ENCODE measurements at regions not wholly inside any gene's neighbourhood (a gene's known extent, or its start where the extent isn't known, plus 50 kb on each side); places are given as distances from the start of the nearest gene placed in this dataset.
A peak's percentile ranks its signal among the peaks of the same experiment; 100 is the strongest.

DNA sequence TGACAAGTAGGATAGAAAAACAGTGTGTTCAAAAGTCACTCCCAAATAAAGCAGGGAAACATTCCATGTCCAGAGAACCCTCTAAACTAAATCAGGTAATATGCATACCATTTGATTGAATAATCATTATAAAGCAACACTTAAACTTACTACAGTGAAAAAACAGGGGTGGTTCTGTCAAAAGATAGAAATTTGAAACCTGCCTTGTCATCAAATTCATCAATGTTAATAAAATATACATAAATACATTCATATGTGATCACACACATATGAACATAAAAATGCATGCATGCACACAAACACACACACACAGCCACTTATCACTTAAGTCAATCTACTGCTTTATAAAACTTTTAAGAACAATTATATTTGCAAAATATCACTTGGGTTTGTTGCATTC lies 485.8 kb upstream of the TECRL start:
- no peak overlapping the region for H2BK20ac ChIP-seq (ENCODE audit: low read length)
- CTCF ChIA-PET (ENCODE audit: partially characterized antibody), result no interaction called here
- no peak overlapping the region for H3K4me3 ChIP-seq (ENCODE audit: extremely low read depth in 1 of 4, insufficient read depth in 2 of 4, low read depth in 3 of 4, low read length in 4 of 4)
- H3K4me1 ChIP-seq (replicated peaks in 1 of 4; ENCODE audit: control insufficient read depth in 3 of 4, insufficient read depth in 4 of 4, low read length in 3 of 4), result no peaks in the 10 kb centered on the region; a peak in 2 of 7 replicates
- H4K5ac ChIP-seq (ENCODE audit: insufficient read length, low read depth, low read length), result no peak overlapping the region
- H3K79me1 ChIP-seq (ENCODE audit: low read depth, low read length), result no peaks in the 10 kb centered on the region
- FAIRE-seq (no peak), DNase-seq (ENCODE audit: low read depth in 1 of 2, low spot score in 2 of 2) (no peak)
- H3K4ac ChIP-seq (replicated peaks; ENCODE audit: insufficient read length, low read depth, low read length), result no peak overlapping the region
- no peaks in the 10 kb centered on the region for H4K20me1 ChIP-seq (replicated peaks in 1 of 2; ENCODE audit: control insufficient read depth in 1 of 2, insufficient read depth in 2 of 2, low read length in 2 of 2)
- no peak overlapping the region for H4K8ac ChIP-seq (ENCODE audit: extremely low read depth, insufficient read depth, low read length)
- no peak overlapping the region for H2BK12ac ChIP-seq (ENCODE audit: low read depth, low read length)
- no peak overlapping the region for H3K4me2 ChIP-seq (ENCODE audit: insufficient read depth in 1 of 2, low read depth in 2 of 2, low read length in 2 of 2)
- no peak overlapping the region for H3K27ac ChIP-seq (ENCODE audit: low read depth, low read length)
- H3K79me2 ChIP-seq (ENCODE audit: control insufficient read depth in 1 of 2, insufficient read depth in 2 of 2, low read length in 2 of 2), result no peaks in the 10 kb centered on the region
- H3K18ac ChIP-seq (ENCODE audit: extremely low read depth, low read length), result no peak overlapping the region
- H2BK5ac ChIP-seq (ENCODE audit: low read depth, low read length), result no peak overlapping the region
- no peaks in the 10 kb centered on the region for H3K27me3 ChIP-seq (replicated peaks in 1 of 4; ENCODE audit: control insufficient read depth in 3 of 4, extremely low read depth in 1 of 4, insufficient read depth in 3 of 4, low read length in 3 of 4)
- H3K23ac ChIP-seq (ENCODE audit: insufficient read length), result no peak overlapping the region
- no peak overlapping the region for H2AK5ac ChIP-seq (ENCODE audit: low read depth, low read length)
- no peak overlapping the region for H3K9ac ChIP-seq (replicated peaks in 1 of 4; ENCODE audit: extremely low read depth in 1 of 4, low read depth in 3 of 4, low read length in 3 of 4)
- no peak overlapping the region for H2BK15ac ChIP-seq (ENCODE audit: low read length)
- POLR2A ChIA-PET (ENCODE audit: partially characterized antibody), result no interaction called here
- peak overlapping the region; percentile 89 for H2AFZ ChIP-seq (ENCODE audit: low read length)
- peaks cover 0 to 2% (median 0%) of the 10 kb centered on the region in 4 experiments; a peak in 1 of 8 replicates for H3K36me3 ChIP-seq (ENCODE audit: control insufficient read depth in 2 of 4, insufficient read depth in 4 of 4, low read length in 3 of 4)
- no peak overlapping the region for H3K56ac ChIP-seq (replicated peaks; ENCODE audit: insufficient read length, low read depth, low read length)
- no peaks in the 10 kb centered on the region; a peak in 1 of 4 replicates for H3K9me3 ChIP-seq (ENCODE audit: insufficient read depth in 2 of 2, low read depth in 1 of 2, low read length in 1 of 2)
- no peak overlapping the region for H4K91ac ChIP-seq (replicated peaks; ENCODE audit: insufficient read length, low read length)
- H2BK120ac ChIP-seq (replicated peaks; ENCODE audit: low read depth, low read length), result no peak overlapping the region
- H3K23me2 ChIP-seq (ENCODE audit: low read depth, low read length), result no peaks in the 10 kb centered on the region
- H3K14ac ChIP-seq (ENCODE audit: insufficient read length), result no peak overlapping the region
- TF ChIP-seq SIN3A (conservative IDR thresholded peaks at IDR 0.05 in 1 of 2, IDR thresholded peaks at IDR 0.05 in 1 of 2; ENCODE audit: low read depth in 1 of 2, low read length in 2 of 2), result no peak
- no peak for TF ChIP-seq SP1 (IDR thresholded peaks at IDR 0.05; ENCODE audit: low read depth, low read length)
- TF ChIP-seq FOSL1 (IDR thresholded peaks at IDR 0.05; ENCODE audit: insufficient read depth, low read depth, low read length), result no peak
- TF ChIP-seq TAF1 (IDR thresholded peaks at IDR 0.05; ENCODE audit: low read depth, low read length), result no peak
- TF ChIP-seq SIRT6 (IDR thresholded peaks at IDR 0.05; ENCODE audit: low read length), result no peak
- TF ChIP-seq HDAC6 (IDR thresholded peaks at IDR 0.05; ENCODE audit: low read depth, low read length), result no peak
- no peak for TF ChIP-seq JUN (IDR thresholded peaks at IDR 0.05; ENCODE audit: low read depth, low read length)
- TF ChIP-seq SP4 (IDR thresholded peaks at IDR 0.05; ENCODE audit: low read length), result no peak
- no peak for TF ChIP-seq CHD1 (IDR thresholded peaks at IDR 0.05; ENCODE audit: low read depth, low read length)
- TF ChIP-seq SP2 (IDR thresholded peaks at IDR 0.05; ENCODE audit: low read length), result no peak
- TF ChIP-seq RBBP5 (IDR thresholded peaks at IDR 0.05; ENCODE audit: borderline replicate concordance, low read depth, low read length), result no peak
- no peak for TF ChIP-seq EZH2 (IDR thresholded peaks at IDR 0.05; ENCODE audit: low read depth, low read length, severe bottlenecking)
- TF ChIP-seq YY1 (IDR thresholded peaks at IDR 0.05; ENCODE audit: low read depth, low read length), result no peak
